ENCODE measurements at regions not wholly inside any gene's neighbourhood (a gene's known extent, or its start where the extent isn't known, plus 50 kb on each side); places are given as distances from the start of the nearest gene placed in this dataset.

DNA sequence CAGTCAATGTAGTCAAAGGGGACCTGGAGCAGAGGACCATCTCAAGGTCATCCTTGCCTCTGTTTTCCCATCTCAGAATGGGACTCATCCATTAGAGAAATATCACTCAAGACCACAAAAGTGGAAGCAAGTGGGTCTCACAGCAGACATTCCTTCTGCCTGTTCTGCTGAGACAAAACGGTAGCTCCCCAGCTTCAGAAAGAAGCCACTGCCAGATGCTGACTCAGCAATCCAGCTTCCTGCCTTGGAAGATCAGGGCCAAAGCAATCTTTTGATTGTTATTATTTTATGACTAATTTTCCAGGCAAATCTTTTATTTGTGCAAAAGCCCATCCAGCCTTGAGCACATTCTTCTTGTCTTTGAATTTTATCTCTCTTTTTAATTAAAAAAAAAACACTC lies 86.8 kb downstream of the CCT6B start:
- DNase-seq (ENCODE audit: low spot score), result peak; percentile 30

DNA sequence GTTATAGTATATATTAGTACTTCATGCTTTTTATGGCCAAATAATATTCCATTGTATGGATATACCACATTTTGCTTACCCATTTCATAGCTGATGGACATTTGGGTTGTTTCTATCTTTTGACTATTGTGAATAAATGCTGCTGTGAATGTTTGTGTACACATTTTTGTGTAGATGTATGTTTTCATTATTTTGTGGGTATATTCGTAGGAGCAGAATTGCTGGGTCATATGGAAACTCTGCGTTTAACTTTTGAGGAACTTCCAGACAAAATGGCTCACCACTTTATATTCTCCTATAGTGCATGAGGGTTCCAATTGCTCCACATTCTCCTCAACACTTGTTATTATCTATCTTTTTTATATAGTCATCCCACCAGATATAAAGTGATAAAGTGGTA lies 88.6 kb downstream of the CCT6B start:
- DNase-seq (ENCODE audit: low spot score), result no peak

DNA sequence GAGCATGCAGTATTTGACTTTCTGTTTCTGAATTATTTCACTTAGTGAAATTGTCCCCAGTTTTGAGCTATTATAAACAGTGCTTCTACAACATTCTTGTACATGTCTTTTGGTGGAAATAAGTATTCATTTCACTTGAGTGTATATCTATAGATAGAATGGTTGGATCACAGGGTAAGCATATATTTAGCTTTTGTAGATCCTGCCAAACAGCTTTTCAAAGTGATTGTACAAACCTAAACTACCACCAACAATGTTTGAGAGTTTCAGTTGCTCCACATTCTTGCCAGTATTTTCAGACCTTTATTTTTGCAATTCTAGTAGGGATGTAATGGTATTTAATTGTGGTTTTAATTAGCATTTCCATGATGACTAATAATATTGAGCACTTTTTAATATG lies 91.6 kb downstream of the CCT6B start:
- DNase-seq (ENCODE audit: low spot score), result no peak

- DNase-seq (ENCODE audit: low spot score), result peak; percentile 83
Measured at GRCh38 chr17:34865716-34866115, 95.5 kb downstream of the CCT6B start.

GRCh38 chr17:34862384-34862783 lies 98.9 kb downstream of the CCT6B start:
- peak; percentile 47 for DNase-seq (ENCODE audit: low spot score)

- DNase-seq (ENCODE audit: low spot score), result peak; percentile 49
Measured at GRCh38 chr17:34861864-34862263, 99.4 kb downstream of the CCT6B start.

DNA sequence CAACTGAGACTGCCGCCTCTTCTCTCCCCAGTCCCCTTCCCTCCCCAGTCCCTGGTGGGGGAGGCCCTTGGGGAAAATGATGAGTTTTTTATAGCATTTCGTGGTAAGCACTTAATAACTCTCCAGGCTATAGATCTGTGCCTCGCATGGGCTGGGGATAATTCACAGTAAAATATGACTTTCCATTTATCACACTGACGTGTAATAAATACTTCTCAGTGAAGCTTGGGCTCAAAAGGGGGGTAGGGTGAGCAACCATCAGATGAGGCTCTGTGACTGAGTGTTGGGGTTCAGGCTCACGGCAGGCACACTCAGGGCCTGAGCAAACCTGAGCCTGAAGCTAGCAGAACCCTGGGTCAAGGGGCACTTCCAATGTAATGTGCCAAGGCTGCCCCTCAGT lies 101.6 kb downstream of the CCT6B start:
- no peak for DNase-seq (ENCODE audit: low spot score)

- peak; percentile 83 for DNase-seq (ENCODE audit: low spot score)
Measured at GRCh38 chr17:34858591-34859565, 102.4 kb downstream of the CCT6B start.

DNA sequence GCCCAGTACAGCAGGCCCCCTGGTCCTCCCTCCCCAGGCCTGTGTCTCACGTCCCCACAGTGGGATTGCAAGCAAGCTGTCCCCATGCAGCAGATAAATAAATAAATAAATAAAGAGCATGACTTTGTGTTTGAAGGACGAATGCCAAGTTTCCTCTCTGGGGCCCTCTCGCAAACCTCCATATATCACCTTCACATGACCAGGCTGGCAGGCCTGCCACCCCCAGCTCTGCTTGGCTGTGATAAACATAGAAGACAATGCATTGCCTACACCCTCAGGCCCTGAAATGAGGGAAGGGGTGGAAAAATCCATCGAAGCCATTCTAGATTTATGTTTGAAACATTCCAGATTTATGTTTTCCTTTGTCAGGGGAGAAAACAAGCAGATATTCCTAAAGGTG lies 107.3 kb downstream of the CCT6B start:
- DNase-seq (ENCODE audit: low spot score), result peak; percentile 14

GRCh38 chr17:34852614-34853013 lies 108.6 kb downstream of the CCT6B start:
- peak; percentile 24 for DNase-seq (ENCODE audit: low spot score)

- DNase-seq (ENCODE audit: low spot score), result peak; percentile 35
Measured at GRCh38 chr17:34851961-34852540, 109.2 kb downstream of the CCT6B start.

- peak; percentile 9 for DNase-seq (ENCODE audit: low spot score)
Measured at GRCh38 chr17:34850964-34851363, 110.3 kb downstream of the CCT6B start.

DNA sequence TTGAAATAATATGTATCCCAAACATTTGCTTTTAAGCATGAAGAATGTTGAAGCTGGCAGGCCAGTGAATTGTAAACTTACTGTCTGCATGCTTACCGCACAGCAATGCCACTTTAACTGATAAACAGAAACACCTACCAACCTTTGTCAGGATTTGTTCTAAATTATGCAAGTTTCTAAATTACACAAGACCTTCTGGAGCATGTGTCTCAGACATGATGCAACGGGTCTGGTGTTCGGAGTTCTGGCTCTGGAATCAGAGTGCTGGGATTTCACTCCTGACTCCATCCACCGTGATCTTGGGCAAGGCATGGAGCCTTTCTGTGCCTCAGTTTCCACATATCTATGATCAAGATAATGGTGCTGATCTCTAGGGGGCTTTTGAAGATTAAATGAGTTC lies 111.2 kb downstream of the CCT6B start:
- no peak for DNase-seq (ENCODE audit: low spot score)

DNA sequence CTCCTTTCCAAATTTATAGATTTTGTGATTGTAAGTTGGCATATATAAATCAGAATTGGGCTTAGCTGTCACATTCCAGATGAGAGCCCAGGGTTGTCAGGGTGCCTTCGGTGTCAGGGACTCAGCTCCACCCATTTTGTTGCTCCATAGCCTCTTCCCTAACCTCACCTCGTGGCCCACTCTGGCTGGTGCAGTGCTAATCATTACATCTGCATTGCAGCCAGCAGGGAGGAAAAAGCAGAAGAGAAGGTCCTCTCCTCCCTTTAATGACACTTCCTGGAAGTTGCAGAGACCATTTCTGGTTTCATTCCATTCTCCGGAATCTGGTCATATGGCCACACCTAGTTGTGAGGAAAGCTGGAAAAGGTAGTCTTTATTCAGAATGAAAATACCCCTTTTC lies 113.3 kb downstream of the CCT6B start:
- DNase-seq (ENCODE audit: low spot score), result no peak

GRCh38 chr17:34845296-34845695 lies 116.0 kb downstream of the CCT6B start:
- DNase-seq (ENCODE audit: low spot score), result no peak

DNA sequence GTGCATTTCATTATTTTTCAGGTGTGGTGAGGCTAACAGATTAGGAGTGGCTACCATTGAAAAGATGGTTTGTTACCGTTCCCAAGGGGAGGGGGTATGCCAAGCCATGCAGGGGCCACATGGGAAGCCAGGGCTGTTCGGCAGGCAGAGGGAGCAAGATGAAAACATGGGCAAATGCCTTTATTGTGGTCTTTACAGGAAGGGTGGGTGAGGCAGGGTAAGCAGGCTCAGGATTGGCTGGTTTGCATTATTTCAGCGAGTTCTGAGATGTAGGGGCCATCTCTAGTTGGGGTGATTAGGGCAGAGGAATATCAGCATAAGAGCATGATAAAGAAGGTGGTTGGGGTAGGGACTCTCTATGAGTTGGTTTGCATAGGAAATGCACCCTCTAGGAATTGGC lies 117.6 kb downstream of the CCT6B start:
- DNase-seq (ENCODE audit: low spot score), result no peak

GRCh38 chr17:34842235-34842634 lies 119.0 kb downstream of the CCT6B start:
- DNase-seq (ENCODE audit: low spot score), result no peak

- DNase-seq (ENCODE audit: low spot score), result no peak
Measured at GRCh38 chr17:34841467-34841866, 119.8 kb downstream of the CCT6B start.

DNA sequence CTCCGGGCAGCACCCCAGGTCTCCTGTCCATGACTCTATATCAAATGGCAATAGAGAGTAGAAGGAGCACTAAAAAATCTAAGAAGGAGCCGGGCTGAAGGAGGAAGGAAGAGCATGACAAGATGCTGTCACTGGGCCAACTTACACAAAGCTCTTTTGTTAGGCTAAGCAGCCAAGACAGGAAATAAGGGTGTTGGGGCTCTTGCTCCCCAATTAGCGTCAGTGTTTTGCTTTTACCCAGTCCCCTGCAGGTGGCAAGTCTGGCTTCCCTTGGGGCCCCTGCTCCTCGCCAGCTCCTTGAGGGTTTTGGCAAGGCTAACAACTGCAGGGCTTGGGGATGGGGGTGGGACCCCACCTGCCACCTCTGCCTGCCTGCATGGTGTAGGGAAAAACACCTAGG lies 120.5 kb downstream of the CCT6B start:
- no peak for DNase-seq (ENCODE audit: low spot score)

- DNase-seq (ENCODE audit: low spot score), result no peak
Measured at GRCh38 chr17:34837876-34838478, 123.3 kb downstream of the CCT6B start.

DNA sequence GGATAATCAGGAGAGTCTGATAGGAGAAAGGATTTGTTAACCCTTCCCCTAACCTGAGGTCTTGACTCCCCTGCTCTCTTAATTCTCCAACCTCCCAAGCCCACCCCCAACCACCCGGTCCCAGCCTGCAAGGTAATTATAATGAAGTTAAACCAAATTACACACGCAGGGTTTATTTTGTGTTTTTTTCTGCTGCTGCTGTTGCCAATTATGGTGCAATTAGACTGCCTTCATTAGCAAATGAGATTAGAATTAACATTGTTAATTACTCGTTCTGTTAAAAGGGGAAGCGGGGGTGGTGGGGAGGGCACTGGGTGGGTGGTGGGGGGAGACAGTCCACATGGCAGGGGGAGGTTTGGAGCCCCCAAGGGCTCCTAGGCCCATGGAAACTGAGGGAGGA lies 128.9 kb downstream of the CCT6B start:
- DNase-seq (ENCODE audit: low spot score), result no peak

GRCh38 chr17:34827008-34827407 lies 134.3 kb downstream of the CCT6B start:
- no peak for DNase-seq (ENCODE audit: low spot score)

Data from mesenteric fat pad (tissue), 1 donor.